ENCODE measurements at regions not wholly inside any gene's neighbourhood (a gene's known extent, or its start where the extent isn't known, plus 50 kb on each side); places are given as distances from the start of the nearest gene placed in this dataset.

DNA sequence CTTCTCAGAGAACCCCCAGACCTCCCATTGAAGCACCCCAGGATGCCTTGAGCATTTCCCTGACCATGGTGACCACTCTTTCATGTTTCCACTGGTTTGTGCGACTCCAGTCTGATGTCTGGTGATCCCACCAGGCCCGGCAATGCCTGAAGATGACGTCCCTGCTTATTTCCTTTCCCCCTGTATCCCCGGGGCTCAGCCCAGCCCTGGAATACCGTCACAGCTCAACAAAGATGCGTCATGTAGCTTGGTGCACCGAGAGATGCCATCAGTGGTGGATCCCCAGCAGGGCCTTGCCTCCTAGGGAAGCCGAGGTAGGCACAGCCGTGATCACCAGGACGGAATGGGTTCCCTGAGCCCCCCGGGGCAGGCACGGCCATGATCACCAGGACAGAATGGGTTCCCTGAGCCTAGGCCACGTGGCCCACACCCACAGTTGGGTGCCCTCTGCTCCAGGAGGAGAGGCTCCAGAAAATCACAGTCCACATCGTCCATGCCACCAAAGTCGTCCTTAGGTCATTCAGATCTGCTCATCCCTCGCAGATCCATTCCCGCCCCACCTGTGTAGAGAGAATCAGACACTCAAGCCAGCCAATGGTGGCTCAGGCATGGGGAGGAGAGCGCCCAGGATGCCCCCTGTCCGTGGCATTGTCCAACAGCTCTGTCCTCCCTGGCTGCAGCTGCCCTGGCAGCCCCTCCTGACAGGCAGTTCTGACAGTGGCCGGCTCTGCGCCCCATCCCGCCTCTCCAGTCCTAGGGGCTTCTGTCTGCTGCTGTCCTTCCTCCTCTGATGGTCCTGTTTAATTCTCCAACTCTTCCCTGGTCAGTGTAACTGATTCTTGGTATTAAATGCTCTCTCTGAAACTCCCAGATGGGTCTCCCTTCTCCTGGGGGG lies 261.1 kb downstream of the RBFOX3 start:
- Histone ChIP-seq H4K20me1 (ENCODE audit: insufficient read depth, low read length) (no peaks in the 10 kb centered on the region; the same call in 1 of the 2 replicates), H2AFZ (ENCODE audit: low read length) (no peak overlapping the region), H3K9ac (ENCODE audit: insufficient read depth, low read depth, low read length) (no peak overlapping the region), H3K36me3 (replicated peaks in 1 of 2; ENCODE audit: control insufficient read depth in 1 of 2, insufficient read depth in 2 of 2, low read length in 2 of 2) (no peaks in the 10 kb centered on the region), H3K27ac (ENCODE audit: extremely low read length, insufficient read depth, low read length) (no peak overlapping the region), H3K4me1 (ENCODE audit: insufficient read depth, low read length) (no peaks in the 10 kb centered on the region), H3K4me2 (ENCODE audit: low read depth, low read length) (no peak overlapping the region), H3K27me3 (ENCODE audit: control insufficient read depth in 1 of 2, insufficient read depth in 2 of 2, low read length in 2 of 2) (peaks cover 12 to 63% of the 10 kb centered on the region in 2 experiments; a peak in 4 of 5 replicates), H3K9me3 (ENCODE audit: low read length) (peaks cover 6% of the 10 kb centered on the region), H3K4me3 (replicated peaks in 1 of 3; ENCODE audit: insufficient read depth in 1 of 3, low read depth in 2 of 3, low read length in 3 of 3) (no peak overlapping the region), H3K79me2 (ENCODE audit: insufficient read depth, low read length) (no peaks in the 10 kb centered on the region)
- intact Hi-C loops (cut with micrococcal nuclease; ENCODE audit: unreplicated experiment) = no loop called here
- FAIRE-seq = no peak
- CTCF ChIA-PET (ENCODE audit: low intra/inter-chr PET ratio, low total read pairs) = no interaction called here
- no peak for ATAC-seq
- DNase-seq (ENCODE audit: low spot score) = no peak
- in situ Hi-C loops (cut with HindIII; ENCODE audit: extremely low pct_ligation_motif_present, low pct_unique_long_range_greater_than_20kb) = no loop called here
- 0 out of 2 replicates have a peak, but pooled peaks have one; percentile 37 for TF ChIP-seq CREB1 (IDR thresholded peaks at IDR 0.05)
- TF ChIP-seq CREB1 (CRISPR knock-in tag; IDR thresholded peaks at IDR 0.05) = no peak
- TF ChIP-seq, protein P1, sequence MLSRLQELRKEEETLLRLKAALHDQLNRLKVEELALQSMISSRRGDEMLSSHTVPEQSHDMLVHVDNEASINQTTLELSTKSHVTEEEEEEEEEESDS (CRISPR knock-in tag; IDR thresholded peaks at IDR 0.05; ENCODE audit: borderline replicate concordance) = no peak
- POLR2A ChIA-PET = no interaction called here
- BruUV-seq (replicated peaks) = no TSS peak
- WGBS (ENCODE audit: low lambda C conversion rate) = 0% methylated on average over 18 of the region's 22 CpGs

DNA sequence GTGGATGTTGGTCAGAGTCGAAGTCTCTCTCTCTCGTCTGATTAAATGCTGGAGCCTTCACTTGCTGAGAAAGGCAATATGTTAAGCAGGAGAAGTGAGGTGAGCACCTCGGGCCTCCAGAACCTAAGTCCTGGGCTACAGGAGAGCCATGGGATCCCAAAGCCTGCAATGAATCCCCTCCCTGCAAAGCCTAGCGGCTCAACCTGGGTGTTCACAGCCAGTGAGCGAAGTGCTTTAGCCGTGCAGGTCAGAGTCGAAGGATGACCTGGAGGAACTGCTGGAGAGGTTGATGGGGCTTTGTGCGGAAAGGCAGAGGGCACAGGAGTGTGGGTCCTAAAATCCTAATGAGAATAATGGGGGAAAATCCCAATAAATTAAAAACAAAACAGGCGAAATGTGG lies 267.8 kb downstream of the ENGASE start:
- DNase-seq (ENCODE audit: low spot score) (no peak), ATAC-seq (no peak), FAIRE-seq (no peak)
- Histone ChIP-seq H3K36me3 (replicated peaks in 1 of 2; ENCODE audit: control insufficient read depth in 1 of 2, insufficient read depth in 2 of 2, low read length in 2 of 2) (no peaks in the 10 kb centered on the region), H4K20me1 (ENCODE audit: insufficient read depth, low read length) (0 out of 2 replicates have a peak, but pooled peaks cover 2% of the 10 kb centered on the region), H3K9ac (ENCODE audit: insufficient read depth, low read depth, low read length) (no peak overlapping the region), H3K9me3 (ENCODE audit: low read length) (peaks cover 8% of the 10 kb centered on the region), H2AFZ (ENCODE audit: low read length) (no peak overlapping the region), H3K4me1 (ENCODE audit: insufficient read depth, low read length) (no peaks in the 10 kb centered on the region), H3K27me3 (ENCODE audit: control insufficient read depth in 1 of 2, insufficient read depth in 2 of 2, low read length in 2 of 2) (peaks cover 2 to 47% of the 10 kb centered on the region in 2 experiments; a peak in 4 of 5 replicates), H3K4me2 (ENCODE audit: low read depth, low read length) (no peak overlapping the region), H3K79me2 (ENCODE audit: insufficient read depth, low read length) (no peaks in the 10 kb centered on the region), H3K27ac (ENCODE audit: extremely low read length, insufficient read depth, low read length) (no peak overlapping the region), H3K4me3 (replicated peaks in 1 of 3; ENCODE audit: insufficient read depth in 1 of 3, low read depth in 2 of 3, low read length in 3 of 3) (no peak overlapping the region)
- intact Hi-C loops (cut with micrococcal nuclease; ENCODE audit: unreplicated experiment) = no loop called here
- TF ChIP-seq TOE1 (CRISPR knock-in tag; IDR thresholded peaks at IDR 0.05) (no peak), ZNF776 (CRISPR knock-in tag; IDR thresholded peaks at IDR 0.05) (no peak), HMGA1 (CRISPR knock-in tag; conservative IDR thresholded peaks at IDR 0.05) (no peak), ZNF883 (CRISPR knock-in tag; IDR thresholded peaks at IDR 0.05; ENCODE audit: not compliant biosample characterization) (no peak), MIER2 (CRISPR knock-in tag; IDR thresholded peaks at IDR 0.05) (no peak), ZNF777 (CRISPR knock-in tag; IDR thresholded peaks at IDR 0.05) (no peak), ELF3 (CRISPR knock-in tag; IDR thresholded peaks at IDR 0.05) (no peak), EHMT2 (IDR thresholded peaks at IDR 0.05; ENCODE audit: borderline replicate concordance, low read depth, low read length) (no peak), ZNF121 (CRISPR knock-in tag; IDR thresholded peaks at IDR 0.05) (no peak), ZNF337 (CRISPR knock-in tag; IDR thresholded peaks at IDR 0.05; ENCODE audit: borderline replicate concordance, low read depth) (no peak)
- TF ChIP-seq, protein P2, sequence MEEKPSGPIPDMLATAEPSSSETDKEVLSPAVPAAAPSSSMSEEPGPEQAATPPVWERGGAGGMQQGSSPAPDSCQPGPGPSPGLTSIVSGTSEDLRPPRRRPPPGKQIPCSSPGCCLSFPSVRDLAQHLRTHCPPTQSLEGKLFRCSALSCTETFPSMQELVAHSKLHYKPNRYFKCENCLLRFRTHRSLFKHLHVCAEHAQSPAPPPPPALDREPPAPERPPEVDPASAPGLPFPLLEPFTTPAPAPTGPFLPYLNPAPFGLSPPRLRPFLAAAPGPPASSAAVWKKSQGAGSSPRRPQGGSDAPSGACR (CRISPR knock-in tag; IDR thresholded peaks at IDR 0.05) = no peak
- TF ChIP-seq, protein P3, sequence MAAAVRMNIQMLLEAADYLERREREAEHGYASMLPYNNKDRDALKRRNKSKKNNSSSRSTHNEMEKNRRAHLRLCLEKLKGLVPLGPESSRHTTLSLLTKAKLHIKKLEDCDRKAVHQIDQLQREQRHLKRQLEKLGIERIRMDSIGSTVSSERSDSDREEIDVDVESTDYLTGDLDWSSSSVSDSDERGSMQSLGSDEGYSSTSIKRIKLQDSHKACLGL (CRISPR knock-in tag; IDR thresholded peaks at IDR 0.05) = no peak
- in situ Hi-C loops (cut with HindIII; ENCODE audit: extremely low pct_ligation_motif_present, low pct_unique_long_range_greater_than_20kb) = no loop called here
- ChIA-PET POLR2A (no interaction called here), CTCF (ENCODE audit: low intra/inter-chr PET ratio, low total read pairs) (no interaction called here)
- BruUV-seq (replicated peaks) = no TSS peak
- WGBS (ENCODE audit: low lambda C conversion rate) = 5% methylated on average over 9 of the region's 9 CpGs

Data from HepG2 (cell line).